HG03175 (cell line): ENCODE measurements at regions not wholly inside any gene's neighbourhood (a gene's known extent, or its start where the extent isn't known, plus 50 kb on each side); places are given as distances from the start of the nearest gene placed in this dataset.
"Not testable (repeated sequence)": the region's sequence is repeated elsewhere in the genome, so short reads cannot be mapped to it uniquely, and the experiment has no call there.

Experiments
- ATAC-seq: cut with Tn5 transposase; IDR thresholded peaks from one replicate; pipeline ENCODE4 v1.9.1; 2021; ENCODE audit warnings: mild to moderate bottlenecking, moderate library complexity; ENCODE audit not compliant: unreplicated experiment

- peak; percentile 54 for ATAC-seq
These were observed 492.8 kb upstream of the FSIP2 start for GRCh38 chr2:185245806-185246205.

GRCh38 chr2:185246717-185247116 is 491.9 kb upstream of the FSIP2 start:
- no peak for ATAC-seq

GRCh38 chr2:185255566-185255965 is 483.0 kb upstream of the FSIP2 start:
- peak; percentile 74 for ATAC-seq

- ATAC-seq: no peak
These were observed 472.9 kb upstream of the FSIP2 start for GRCh38 chr2:185265747-185266146.

GRCh38 chr2:185268651-185269050 is 470.0 kb upstream of the FSIP2 start:
- ATAC-seq: no peak

- no peak for ATAC-seq
These were observed 463.7 kb upstream of the FSIP2 start for GRCh38 chr2:185274718-185275484.

GRCh38 chr2:185275979-185276378 is 462.6 kb upstream of the FSIP2 start:
- not testable (repeated sequence) for ATAC-seq

- no peak for ATAC-seq
These were observed 459.8 kb upstream of the FSIP2 start for GRCh38 chr2:185278761-185279160.

- no peak for ATAC-seq
These were observed 458.6 kb upstream of the FSIP2 start for GRCh38 chr2:185279999-185280398.

GRCh38 chr2:185284696-185285095 is 453.9 kb upstream of the FSIP2 start:
- ATAC-seq: no peak

- ATAC-seq: not testable (repeated sequence)
These were observed 448.6 kb upstream of the FSIP2 start for GRCh38 chr2:185290012-185290411.

- ATAC-seq: peak; percentile 97
These were observed 447.5 kb upstream of the FSIP2 start for GRCh38 chr2:185291035-185291647.

- ATAC-seq: no peak
These were observed 438.7 kb upstream of the FSIP2 start for GRCh38 chr2:185299867-185300266.

GRCh38 chr2:185306119-185306518 is 432.5 kb upstream of the FSIP2 start:
- ATAC-seq: no peak

GRCh38 chr2:185316383-185316782 is 422.2 kb upstream of the FSIP2 start:
- no peak for ATAC-seq

GRCh38 chr2:185318271-185318724 is 420.3 kb upstream of the FSIP2 start:
- no peak for ATAC-seq

- ATAC-seq: no peak
These were observed 402.7 kb upstream of the FSIP2 start for GRCh38 chr2:185335879-185336278.

- ATAC-seq: no peak
These were observed 401.6 kb upstream of the FSIP2 start for GRCh38 chr2:185337033-185337432.

GRCh38 chr2:185338104-185338503 is 400.5 kb upstream of the FSIP2 start:
- no peak for ATAC-seq

GRCh38 chr2:185347445-185347844 is 391.2 kb upstream of the FSIP2 start:
- no peak for ATAC-seq

- no peak for ATAC-seq
These were observed 377.8 kb upstream of the FSIP2 start for GRCh38 chr2:185360776-185361175.

GRCh38 chr2:185372188-185372587 is 366.4 kb upstream of the FSIP2 start:
- ATAC-seq: no peak
